HCT116 (cell line): ENCODE measurements at regions not wholly inside any gene's neighbourhood (a gene's known extent, or its start where the extent isn't known, plus 50 kb on each side); places are given as distances from the start of the nearest gene placed in this dataset.

ENCODE experiments used
- ATAC-seq: fragments of 200-7000 bp; cut with Tn5 transposase; 2 replicates; pipeline ENCODE4 v1.9.1; 2020; ENCODE audit warnings: mild to moderate bottlenecking, moderate library complexity
- BruUV-seq: library from RNA; stranded (reverse); fragments of 400-500 nt; replicated peaks from 2 replicates; lab custom pipeline; 2021; lab: Mats Ljungman, UMichigan
- CTCF ChIA-PET: fragments of 300-600 bp; sonication (Branson Sonifier 250); formaldehyde crosslinking; loops from one replicate; lab custom pipeline; 2021; ENCODE audit warnings: antibody characterized with exemption; lab: Charles Lee
- POLR2A ChIA-PET: fragments of 300-600, 350-600 bp; sonication (Branson Sonifier 250); formaldehyde crosslinking; loops from one replicate; lab custom pipeline; 2021; ENCODE audit warnings: antibody characterized with exemption; lab: Charles Lee
- RAD21 ChIA-PET, 2 experiments: fragments of 300-600 bp; sonication (Branson Sonifier 250); formaldehyde crosslinking; loops; one replicate each; lab custom pipeline; 2023; ENCODE audit warnings: low total read pairs in 2 of 2; ENCODE audit not compliant: uncharacterized antibody in 2 of 2, unreplicated experiment in 2 of 2, low non-redundant PET in 1 of 2; lab: Charles Lee
- DNase-seq: peaks from one replicate; pipeline ENCODE4 v3.0.0-alpha.2; 2010; ENCODE audit warnings: low read depth, low spot score
- H2AFZ ChIP-seq: fragments of 200-600 bp; shearing (Covaris generic), sonication (generic); 2 replicates; pipeline ENCODE4 v1.6.1; 2017; ENCODE audit warnings: low read depth, mixed run types, mixed read lengths, antibody characterized with exemption, low read length; ENCODE audit not compliant: poor library complexity, severe bottlenecking
- H3K27ac ChIP-seq: 2 replicates; pipeline ENCODE4 v1.5.1; 2012; ENCODE audit warnings: low read depth, low read length
- H3K27me3 ChIP-seq: fragments of 200-600 bp; sonication (generic); 2 replicates; pipeline ENCODE4 v1.6.1; 2016; ENCODE audit warnings: mixed run types, low read length, mixed read lengths; ENCODE audit not compliant: insufficient read depth
- H3K36me3 ChIP-seq, 2 experiments: fragments of 200-500 bp in 1 of 2; fragments of 200-600 bp in 1 of 2; sonication (Bioruptor generic) in 1 of 2; sonication (generic) in 1 of 2; 2 replicates each; pipeline versions ENCODE4 v1.5.1 to v1.6.1; 2014 to 2016; ENCODE audit warnings: low read length in 2 of 2, inconsistent platforms in 1 of 2, mixed read lengths in 1 of 2, mixed run types in 1 of 2; ENCODE audit not compliant: insufficient read depth in 2 of 2, control insufficient read depth in 1 of 2
- H3K4me1 ChIP-seq, 2 experiments: fragments of 200-600 bp in 1 of 2; sonication (generic) in 1 of 2; 2 replicates each; pipeline versions ENCODE4 v1.5.1 to v1.6.1; 2012 to 2017; ENCODE audit warnings: low read length in 2 of 2, inconsistent platforms in 1 of 2, mild to moderate bottlenecking in 1 of 2, mixed read lengths in 1 of 2, mixed run types in 1 of 2, moderate library complexity in 1 of 2; ENCODE audit not compliant: insufficient read depth in 2 of 2, control insufficient read depth in 1 of 2
- H3K4me2 ChIP-seq: fragments of 200-600 bp; sonication (generic); 2 replicates; pipeline ENCODE4 v1.6.1; 2017; ENCODE audit warnings: mixed run types, low read length, mixed read lengths
- H3K4me3 ChIP-seq, 2 experiments: fragments of 200-600 bp in 1 of 2; sonication (generic) in 1 of 2; replicated peaks in 1 of 2; 2 replicates each; pipeline ENCODE4 v1.5.1; 2011 to 2016; ENCODE audit warnings: low read length in 2 of 2, control low read depth in 1 of 2, low read depth in 1 of 2, mild to moderate bottlenecking in 1 of 2, mixed read lengths in 1 of 2, mixed run types in 1 of 2
- H3K79me2 ChIP-seq: fragments of 200-600 bp; sonication (generic); 2 replicates; pipeline ENCODE4 v1.6.1; 2017; ENCODE audit warnings: mild to moderate bottlenecking, mixed run types, low read length, moderate library complexity, mixed read lengths; ENCODE audit not compliant: insufficient read depth
- H3K9ac ChIP-seq: fragments of 200-600 bp; sonication (generic); 2 replicates; pipeline ENCODE4 v1.6.1; 2016; ENCODE audit warnings: low read length, mixed read lengths
- H3K9me2 ChIP-seq: fragments of 200-600 bp; sonication (generic), shearing (Covaris generic); 2 replicates; pipeline ENCODE4 v1.6.1; 2017; ENCODE audit warnings: mixed run types, mild to moderate bottlenecking, moderate library complexity; ENCODE audit not compliant: insufficient read depth
- H3K9me3 ChIP-seq, 2 experiments: fragments of 200-500 bp in 1 of 2; fragments of 200-600 bp in 1 of 2; sonication (Bioruptor generic) in 1 of 2; sonication (generic) in 1 of 2; 2 replicates each; pipeline ENCODE4 v1.6.1; 2014 to 2017; ENCODE audit warnings: low read length in 2 of 2, mixed read lengths in 2 of 2, inconsistent platforms in 1 of 2, low read depth in 1 of 2, mild to moderate bottlenecking in 1 of 2, mixed run types in 1 of 2, moderate library complexity in 1 of 2; ENCODE audit not compliant: control insufficient read depth in 1 of 2, insufficient read depth in 1 of 2
- H4K20me1 ChIP-seq: fragments of 200-600 bp; sonication (generic), shearing (Covaris generic); 2 replicates; pipeline ENCODE4 v1.6.1; 2017; ENCODE audit warnings: mixed run types, mild to moderate bottlenecking, moderate library complexity; ENCODE audit not compliant: insufficient read depth
- CEBPB ChIP-seq: IDR thresholded peaks from 2 replicates; pipeline ENCODE4 v1.6.1; 2012; ENCODE audit warnings: low read depth
- EGR1 ChIP-seq: IDR thresholded peaks from 2 replicates; pipeline ENCODE4 v1.6.1; 2012; ENCODE audit warnings: low read depth
- FOSL1 ChIP-seq: IDR thresholded peaks from 2 replicates; pipeline ENCODE4 v1.6.1; 2012; ENCODE audit warnings: low read depth
- SIN3A ChIP-seq: IDR thresholded peaks from 2 replicates; pipeline ENCODE4 v1.6.1; 2012; ENCODE audit warnings: low read depth
- SP1 ChIP-seq: IDR thresholded peaks from 2 replicates; pipeline ENCODE4 v1.6.1; 2012; ENCODE audit warnings: low read depth
- ZBTB33 ChIP-seq: IDR thresholded peaks from 2 replicates; pipeline ENCODE4 v1.6.1; 2011; ENCODE audit warnings: mild to moderate bottlenecking, low read length, moderate library complexity; ENCODE audit not compliant: insufficient replicate concordance; ENCODE audit errors: extremely low read depth
- ZNF274 ChIP-seq: fragments of 200-500 bp; sonication (Bioruptor generic); IDR thresholded peaks from 2 replicates; pipeline ENCODE4 v1.6.1; 2014; ENCODE audit warnings: mild to moderate bottlenecking, low read depth, low read length, inconsistent platforms
- intact Hi-C: fragments of 100-400 bp; cut with micrococcal nuclease; formaldehyde crosslinking; loops from 2 replicates; pipeline ENCODE4 v1.10.0; 2022

- no peak for DNase-seq
- POLR2A ChIA-PET: no interaction called here
- H3K9ac ChIP-seq: no peak overlapping the region
- intact Hi-C loops: no loop called here
- RAD21 ChIA-PET: no interaction called here
- no TSS peak for BruUV-seq
- no peak overlapping the region for H2AFZ ChIP-seq
- H3K27me3 ChIP-seq: no peaks in the 10 kb centered on the region
- no peaks in the 10 kb centered on the region for H3K9me2 ChIP-seq
- peaks cover 0 to 3% of the 10 kb centered on the region in 2 experiments; a peak in 1 of 4 replicates for H3K4me1 ChIP-seq
- H3K79me2 ChIP-seq: no peaks in the 10 kb centered on the region
- TF ChIP-seq CEBPB (no peak), FOSL1 (no peak), SIN3A (no peak), EGR1 (no peak), ZNF274 (no peak), SP1 (no peak), ZBTB33 (no peak)
- CTCF ChIA-PET: no interaction called here
- H3K27ac ChIP-seq: no peak overlapping the region
- ATAC-seq: no peak
- no peaks in the 10 kb centered on the region for H3K36me3 ChIP-seq
- no peak overlapping the region for H3K4me3 ChIP-seq
- H3K9me3 ChIP-seq: no peaks in the 10 kb centered on the region
- H3K4me2 ChIP-seq: no peak overlapping the region
- H4K20me1 ChIP-seq: no peaks in the 10 kb centered on the region
Observed at GRCh38 chr2:239874636-239875356, 150.3 kb downstream of the NDUFA10 start.
